Peyer's patch (tissue), 4 donors: ENCODE measurements at regions not wholly inside any gene's neighbourhood (a gene's known extent, or its start where the extent isn't known, plus 50 kb on each side); places are given as distances from the start of the nearest gene placed in this dataset.

Source experiments
- DNase-seq, 3 donors: peaks; one replicate each; pipeline ENCODE4 v3.0.0-alpha.2; 2017 to 2019
- H3K27ac ChIP-seq, 4 donors: fragments of 200-600 bp; sonication (generic); one replicate each; pipeline ENCODE4 v1.5.1; 2016 to 2019
- H3K27me3 ChIP-seq, 2 donors: fragments of 200-600 bp; sonication (generic); one replicate each; pipeline ENCODE4 v1.5.1; 2019
- H3K36me3 ChIP-seq, 3 donors: fragments of 200-600 bp; sonication (generic); one replicate each; pipeline ENCODE4 v1.5.1; 2016 to 2019
- H3K4me1 ChIP-seq, 4 donors: fragments of 200-600 bp; sonication (generic); one replicate each; pipeline ENCODE4 v1.5.1; 2016 to 2019
- H3K4me3 ChIP-seq, 4 donors: fragments of 200-600 bp; sonication (generic); 1 replicate in 3 of 4; 2 replicates in 1 of 4; pipeline ENCODE4 v1.5.1; 2016 to 2019; ENCODE audit warnings: mild to moderate bottlenecking in 1 of 4
- H3K9me3 ChIP-seq, 4 donors: fragments of 200-600 bp; sonication (generic); one replicate each; pipeline ENCODE4 v1.5.1; 2016 to 2019; ENCODE audit warnings: mild to moderate bottlenecking in 1 of 4
- POLR2A ChIP-seq, 2 donors: fragments of 450-650 bp; IDR thresholded peaks; one replicate each; pipeline ENCODE4 v1.5.1; 2017; ENCODE audit warnings: antibody characterized with exemption in 2 of 2, mild to moderate bottlenecking in 2 of 2, moderate library complexity in 2 of 2
- small RNA-seq, 2 donors: library from RNA; depleted of rRNA; stranded (forward); fragments of <200 nt; gene quantifications; one replicate each; pipeline ENCODE3, GENCODE V24; 2016
- TF ChIP-seq, protein P1 (sequence below), 6 experiments: fragments of 450-650 bp in 4 of 6; fragments of 200-600 bp in 2 of 6; sonication (generic) in 1 of 6; IDR thresholded peaks; one replicate each; pipeline ENCODE4 v1.5.1; 2017 to 2019; ENCODE audit warnings: antibody characterized with exemption in 6 of 6, mild to moderate bottlenecking in 3 of 6, moderate library complexity in 1 of 6

GRCh38 chr12:68559984-68560850, 50.5 kb upstream of the RAP1B start:
- peak in 1 of 3 donors; percentile 48 for DNase-seq
- Histone ChIP-seq H3K9me3 (no peaks in the 10 kb centered on the region), H3K27ac (peak overlapping the region in 2 of 4 donors; percentile 3 to 23), H3K4me1 (peaks cover 0 to 1% (median 0%) of the 10 kb centered on the region in 4 donors), H3K36me3 (no peaks in the 10 kb centered on the region), H3K27me3 (no peaks in the 10 kb centered on the region), H3K4me3 (no peak overlapping the region)
- no peak for TF ChIP-seq POLR2A (IDR thresholded peaks at IDR 0.05)
- TF ChIP-seq, protein P1, sequence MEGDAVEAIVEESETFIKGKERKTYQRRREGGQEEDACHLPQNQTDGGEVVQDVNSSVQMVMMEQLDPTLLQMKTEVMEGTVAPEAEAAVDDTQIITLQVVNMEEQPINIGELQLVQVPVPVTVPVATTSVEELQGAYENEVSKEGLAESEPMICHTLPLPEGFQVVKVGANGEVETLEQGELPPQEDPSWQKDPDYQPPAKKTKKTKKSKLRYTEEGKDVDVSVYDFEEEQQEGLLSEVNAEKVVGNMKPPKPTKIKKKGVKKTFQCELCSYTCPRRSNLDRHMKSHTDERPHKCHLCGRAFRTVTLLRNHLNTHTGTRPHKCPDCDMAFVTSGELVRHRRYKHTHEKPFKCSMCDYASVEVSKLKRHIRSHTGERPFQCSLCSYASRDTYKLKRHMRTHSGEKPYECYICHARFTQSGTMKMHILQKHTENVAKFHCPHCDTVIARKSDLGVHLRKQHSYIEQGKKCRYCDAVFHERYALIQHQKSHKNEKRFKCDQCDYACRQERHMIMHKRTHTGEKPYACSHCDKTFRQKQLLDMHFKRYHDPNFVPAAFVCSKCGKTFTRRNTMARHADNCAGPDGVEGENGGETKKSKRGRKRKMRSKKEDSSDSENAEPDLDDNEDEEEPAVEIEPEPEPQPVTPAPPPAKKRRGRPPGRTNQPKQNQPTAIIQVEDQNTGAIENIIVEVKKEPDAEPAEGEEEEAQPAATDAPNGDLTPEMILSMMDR (IDR thresholded peaks at IDR 0.05) = no peak

DNA sequence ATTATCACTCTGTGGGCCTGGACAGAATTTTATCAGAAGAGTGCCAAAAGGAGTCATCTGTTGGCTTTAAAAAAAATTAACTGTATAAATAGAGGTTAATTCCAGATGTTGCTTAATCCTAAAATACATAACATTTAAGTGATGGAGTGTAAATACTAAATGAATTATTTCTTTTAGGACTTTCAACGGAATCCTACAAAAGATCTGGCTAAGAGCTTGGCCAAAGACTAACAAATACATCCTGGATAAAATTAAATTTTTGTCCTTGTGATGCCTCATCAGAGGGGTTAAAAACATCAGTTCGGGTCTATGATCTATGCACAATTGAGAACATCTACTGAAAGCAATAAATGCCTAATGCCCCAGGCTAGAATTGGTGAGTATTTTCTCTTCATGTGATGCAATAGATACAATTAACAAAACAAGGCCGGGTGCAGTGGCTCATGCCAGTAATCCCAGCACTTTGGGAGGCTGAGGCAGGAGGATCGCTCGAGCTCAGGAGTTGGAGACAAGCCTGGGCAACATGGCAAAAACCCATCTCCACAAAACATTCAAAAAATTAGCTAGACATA, 49.8 kb upstream of the RAP1B start:
- H3K4me3 ChIP-seq = no peak overlapping the region
- H3K4me1 ChIP-seq = peaks cover 0 to 3% (median 0%) of the 10 kb centered on the region in 4 donors
- no peaks in the 10 kb centered on the region for H3K9me3 ChIP-seq
- no peak for TF ChIP-seq POLR2A (IDR thresholded peaks at IDR 0.05)
- TF ChIP-seq, protein P1 (IDR thresholded peaks at IDR 0.05) = no peak
- DNase-seq = no peak
- no peaks in the 10 kb centered on the region for H3K36me3 ChIP-seq
- H3K27me3 ChIP-seq = no peaks in the 10 kb centered on the region
- H3K27ac ChIP-seq = peak overlapping the region in 2 of 4 donors; percentile 3 to 23

Small RNA genes in the stretch of these regions (small RNA-seq; reads per million reads assigned to genes)
- 0 reads per million in 2 donors for gene AC008033.2
